SK-N-SH (cell line): ENCODE measurements at regions not wholly inside any gene's neighbourhood (a gene's known extent, or its start where the extent isn't known, plus 50 kb on each side); places are given as distances from the start of the nearest gene placed in this dataset.
"Not testable (repeated sequence)": the region's sequence is repeated elsewhere in the genome, so short reads cannot be mapped to it uniquely, and the experiment has no call there.

Experiments used
- CTCF ChIA-PET: fragments of 300-600, 350-600 bp; formaldehyde crosslinking; extraction: SDS; loops from one replicate; lab custom pipeline; 2021; lab: Yijun Ruan, JAX
- POLR2A ChIA-PET: fragments of 350-600 bp; sonication (Branson Sonifier 250); formaldehyde crosslinking; extraction: SDS; loops from one replicate; lab custom pipeline; 2020; ENCODE audit warnings: antibody characterized with exemption, inconsistent platforms; lab: Yijun Ruan, JAX
- DNase-seq: peaks from one replicate; pipeline ENCODE4 v3.0.0; 2012
- H2AFZ ChIP-seq: fragments of 200-600 bp; sonication (generic); 2 replicates; pipeline ENCODE4 v1.8.1; 2016; ENCODE audit warnings: antibody characterized with exemption, mild to moderate bottlenecking, low read depth
- H3F3A ChIP-seq: fragments of 200-600 bp; sonication (generic); replicated peaks from 2 replicates; pipeline ENCODE3; 2016; ENCODE audit warnings: antibody characterized with exemption, mild to moderate bottlenecking; ENCODE audit not compliant: insufficient read depth
- H3K27ac ChIP-seq, 2 experiments: fragments of 200-500 bp in 1 of 2; fragments of 200-600 bp in 1 of 2; sonication (Bioruptor generic) in 1 of 2; sonication (generic), shearing (Covaris generic) in 1 of 2; 2 replicates each; pipeline versions ENCODE4 v1.5.1 to v1.6.1; 2014 to 2016; ENCODE audit warnings: low read depth in 2 of 2, inconsistent platforms in 1 of 2, low read length in 1 of 2, mild to moderate bottlenecking in 1 of 2, mixed read lengths in 1 of 2
- H3K27me3 ChIP-seq: fragments of 200-600 bp; sonication (generic), shearing (Covaris generic); 2 replicates; pipeline ENCODE4 v1.6.1; 2016; ENCODE audit warnings: mixed run types; ENCODE audit not compliant: insufficient read depth
- H3K36me3 ChIP-seq, 2 experiments: fragments of 200-500 bp in 1 of 2; fragments of 200-600 bp in 1 of 2; sonication (Bioruptor generic) in 1 of 2; sonication (generic) in 1 of 2; replicated peaks in 1 of 2; 2 replicates each; pipeline versions ENCODE3 to v1.5.1; 2014 to 2016; ENCODE audit warnings: low read length in 1 of 2, mild to moderate bottlenecking in 1 of 2; ENCODE audit not compliant: insufficient read depth in 2 of 2, control insufficient read depth in 1 of 2
- H3K4me1 ChIP-seq, 2 experiments: fragments of 200-500 bp in 1 of 2; fragments of 200-600 bp in 1 of 2; sonication (Bioruptor generic) in 1 of 2; sonication (generic), shearing (Covaris generic) in 1 of 2; 2 replicates each; pipeline versions ENCODE4 v1.5.1 to v1.6.1; 2014 to 2016; ENCODE audit warnings: low read depth in 1 of 2, low read length in 1 of 2, mixed run types in 1 of 2; ENCODE audit not compliant: insufficient read depth in 2 of 2, control insufficient read depth in 1 of 2
- H3K4me2 ChIP-seq: fragments of 200-600 bp; sonication (generic), shearing (Covaris generic); 2 replicates; pipeline ENCODE4 v1.6.1; 2017; ENCODE audit warnings: mixed run types
- H3K4me3 ChIP-seq, 2 experiments: fragments of 200-500 bp in 1 of 2; fragments of 200-600 bp in 1 of 2; sonication (Bioruptor generic) in 1 of 2; sonication (generic), shearing (Covaris generic) in 1 of 2; 2 replicates each; pipeline versions ENCODE4 v1.5.1 to v1.8.1; 2014 to 2016; ENCODE audit warnings: low read depth in 2 of 2, inconsistent platforms in 1 of 2, low read length in 1 of 2, mild to moderate bottlenecking in 1 of 2, mixed read lengths in 1 of 2, moderate library complexity in 1 of 2
- H3K79me2 ChIP-seq: fragments of 200-600 bp; sonication (generic); 2 replicates; pipeline ENCODE4 v1.8.1; 2017; ENCODE audit warnings: mild to moderate bottlenecking; ENCODE audit not compliant: insufficient read depth
- H3K9ac ChIP-seq: fragments of 200-600 bp; sonication (generic); 2 replicates; pipeline ENCODE4 v1.6.1; 2017; ENCODE audit warnings: mixed run types
- H3K9me2 ChIP-seq: fragments of 200-600 bp; sonication (generic); 2 replicates; pipeline ENCODE4 v1.6.1; 2017; ENCODE audit warnings: mixed run types
- H3K9me3 ChIP-seq: fragments of 200-600 bp; sonication (generic); 2 replicates; pipeline ENCODE4 v1.6.1; 2017; ENCODE audit warnings: mixed run types, mild to moderate bottlenecking, moderate library complexity
- H4K20me1 ChIP-seq: fragments of 200-600 bp; sonication (generic); 2 replicates; pipeline ENCODE4 v1.6.1; 2017; ENCODE audit warnings: mild to moderate bottlenecking, mixed run types; ENCODE audit not compliant: insufficient read depth
- FOXJ3 ChIP-seq: sonication (generic); formaldehyde crosslinking; IDR thresholded peaks from 2 replicates; pipeline ENCODE4 v1.5.1; 2020; ENCODE audit warnings: mild to moderate bottlenecking, missing genetic modification reagents
- GABPA ChIP-seq: IDR thresholded peaks from 2 replicates; pipeline ENCODE4 v1.4.0; 2012; ENCODE audit warnings: low read depth, mild to moderate bottlenecking
- GATA2 ChIP-seq: sonication (generic); formaldehyde crosslinking; IDR thresholded peaks from 2 replicates; pipeline ENCODE4 v1.5.0; 2020; ENCODE audit warnings: mild to moderate bottlenecking, missing genetic modification reagents
- PBX3 ChIP-seq: IDR thresholded peaks from 2 replicates; pipeline ENCODE4; 2012
- RXRA ChIP-seq: IDR thresholded peaks from 2 replicates; pipeline ENCODE4 v1.4.0; 2012; ENCODE audit warnings: low read depth, mild to moderate bottlenecking, borderline replicate concordance
- WGBS: methylation state at CpG from one replicate; pipeline ENCODE4 v1.1.6; 2017; ENCODE audit warnings: low lambda C conversion rate; 5-methylcytosine and 5-hydroxymethylcytosine counted together

GRCh38 chr7:136266457-136266856, 289.3 kb upstream of the MTPN start (continued):
- TF ChIP-seq FOXJ3 (CRISPR knock-in tag) (no peak), GABPA (no peak), RXRA (no peak), GATA2 (CRISPR knock-in tag) (no peak), PBX3 (no peak)

GRCh38 chr7:136264304-136264703, 287.1 kb upstream of the MTPN start:
- H3F3A ChIP-seq, H3K4me3 ChIP-seq, H3K9ac ChIP-seq, H4K20me1 ChIP-seq, CTCF ChIA-PET, H3K79me2 ChIP-seq, H3K9me2 ChIP-seq, H3K9me3 ChIP-seq, H2AFZ ChIP-seq, H3K4me1 ChIP-seq, H3K27ac ChIP-seq, H3K27me3 ChIP-seq, H3K36me3 ChIP-seq, DNase-seq, H3K4me2 ChIP-seq, POLR2A ChIA-PET: not testable (repeated sequence)
- WGBS, result 15% methylated on average over 5 of the region's 5 CpGs

GRCh38 chr7:136263112-136263860, 286.1 kb upstream of the MTPN start:
- DNase-seq, POLR2A ChIA-PET, H3K4me1 ChIP-seq, H2AFZ ChIP-seq, H3K9me2 ChIP-seq, H3K27me3 ChIP-seq, H3K36me3 ChIP-seq, H3F3A ChIP-seq, H4K20me1 ChIP-seq, H3K4me2 ChIP-seq, H3K4me3 ChIP-seq, CTCF ChIA-PET, H3K27ac ChIP-seq, H3K9ac ChIP-seq, H3K79me2 ChIP-seq: not testable (repeated sequence)
- 20% methylated on average over 4 of the region's 4 CpGs for whole genome bisulfite sequencing
- peaks cover 17% of the 10 kb centered on the region; the same call in 1 of the 2 replicates for H3K9me3 ChIP-seq

- H3K9me3 ChIP-seq, result peaks cover 18% of the 10 kb centered on the region; the same call in 1 of the 2 replicates
- H3K4me3 ChIP-seq, H3K4me2 ChIP-seq, H3F3A ChIP-seq, H3K36me3 ChIP-seq, H3K79me2 ChIP-seq, DNase-seq, H4K20me1 ChIP-seq, H3K4me1 ChIP-seq, H3K9ac ChIP-seq, H3K27me3 ChIP-seq, H2AFZ ChIP-seq, H3K9me2 ChIP-seq, H3K27ac ChIP-seq, POLR2A ChIA-PET: not testable (repeated sequence)
- CTCF ChIA-PET, result interaction anchor here (0.5 to 0.7 kb wide), 2 partner anchors 89 to 818 kb away, joined by 4 read pairs; no protein-coding TSS in a partner anchor
- 30% methylated on average over 3 of the region's 3 CpGs for whole genome bisulfite sequencing
These were observed 283.4 kb upstream of the MTPN start for GRCh38 chr7:136260591-136260990.
